ENCODE measurements at regions not wholly inside any gene's neighbourhood (a gene's known extent, or its start where the extent isn't known, plus 50 kb on each side); places are given as distances from the start of the nearest gene placed in this dataset.

DNA sequence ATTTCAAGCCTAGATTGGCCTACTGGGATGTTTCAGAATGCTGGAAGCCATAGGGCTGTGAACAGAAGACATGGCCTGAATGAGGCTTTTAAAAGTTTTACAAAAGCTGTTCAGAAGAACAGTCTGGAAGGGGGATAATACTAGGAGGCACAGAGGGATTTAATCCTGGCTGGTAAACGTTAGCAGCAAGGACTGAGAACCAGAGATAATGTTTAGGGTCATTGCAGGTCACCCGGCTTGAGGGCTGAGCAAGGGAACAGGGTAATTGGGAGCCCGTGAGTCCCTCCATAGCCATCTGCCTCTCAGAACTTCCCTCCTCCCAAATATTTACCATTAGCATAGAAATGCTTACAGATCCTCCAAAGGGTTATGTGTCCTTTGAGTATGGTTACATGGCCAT, 765.4 kb downstream of the TMEM182 start:
- Histone ChIP-seq H3K36me3 (ENCODE audit: control insufficient read depth in 2 of 4, insufficient read depth in 4 of 4, low read length in 3 of 4) (no peaks in the 10 kb centered on the region), H3K23ac (ENCODE audit: insufficient read length) (no peak overlapping the region), H4K20me1 (replicated peaks in 1 of 2; ENCODE audit: control insufficient read depth in 1 of 2, insufficient read depth in 2 of 2, low read length in 2 of 2) (no peaks in the 10 kb centered on the region), H2BK120ac (replicated peaks; ENCODE audit: low read depth, low read length) (no peak overlapping the region), H2BK20ac (ENCODE audit: low read length) (no peak overlapping the region), H2AFZ (ENCODE audit: low read length) (no peak overlapping the region), H3K79me1 (ENCODE audit: low read depth, low read length) (no peaks in the 10 kb centered on the region), H3K79me2 (ENCODE audit: control insufficient read depth in 1 of 2, insufficient read depth in 2 of 2, low read length in 2 of 2) (no peaks in the 10 kb centered on the region), H2BK15ac (ENCODE audit: low read length) (no peak overlapping the region), H3K4me2 (ENCODE audit: insufficient read depth in 1 of 2, low read depth in 2 of 2, low read length in 2 of 2) (no peak overlapping the region), H3K9me3 (ENCODE audit: insufficient read depth in 2 of 2, low read depth in 1 of 2, low read length in 1 of 2) (no peaks in the 10 kb centered on the region), H2BK5ac (ENCODE audit: low read depth, low read length) (no peak overlapping the region), H2BK12ac (ENCODE audit: low read depth, low read length) (no peak overlapping the region), H4K5ac (ENCODE audit: insufficient read length, low read depth, low read length) (no peak overlapping the region), H3K27me3 (replicated peaks in 1 of 4; ENCODE audit: control insufficient read depth in 3 of 4, extremely low read depth in 1 of 4, insufficient read depth in 3 of 4, low read length in 3 of 4) (no peaks in the 10 kb centered on the region), H4K91ac (replicated peaks; ENCODE audit: insufficient read length, low read length) (no peak overlapping the region), H3K4me1 (replicated peaks in 1 of 4; ENCODE audit: control insufficient read depth in 3 of 4, insufficient read depth in 4 of 4, low read length in 3 of 4) (no peaks in the 10 kb centered on the region), H4K8ac (ENCODE audit: extremely low read depth, insufficient read depth, low read length) (no peak overlapping the region), H3K23me2 (ENCODE audit: low read depth, low read length) (no peaks in the 10 kb centered on the region), H3K9ac (replicated peaks in 1 of 4; ENCODE audit: extremely low read depth in 1 of 4, low read depth in 3 of 4, low read length in 3 of 4) (no peak overlapping the region), H3K27ac (ENCODE audit: low read depth, low read length) (no peak overlapping the region), H3K4me3 (ENCODE audit: extremely low read depth in 1 of 4, insufficient read depth in 2 of 4, low read depth in 3 of 4, low read length in 4 of 4) (no peak overlapping the region), H3K56ac (replicated peaks; ENCODE audit: insufficient read length, low read depth, low read length) (no peak overlapping the region), H2AK5ac (ENCODE audit: low read depth, low read length) (no peak overlapping the region), H3K18ac (ENCODE audit: extremely low read depth, low read length) (no peak overlapping the region), H3K4ac (replicated peaks; ENCODE audit: insufficient read length, low read depth, low read length) (no peak overlapping the region), H3K14ac (ENCODE audit: insufficient read length) (no peak overlapping the region)
- ChIA-PET CTCF (ENCODE audit: partially characterized antibody) (interaction anchor here (1.4 kb wide), 1 partner anchor 28 kb away, joined by 5 read pairs; no protein-coding TSS in a partner anchor), POLR2A (ENCODE audit: partially characterized antibody) (no interaction called here)
- no peak for FAIRE-seq
- WGBS, 2 experiments (ENCODE audit: extremely low coverage in 1 of 2, insufficient coverage in 1 of 2, insufficient read length in 1 of 2, insufficient replicate concordance in 2 of 2, low coverage in 1 of 2, low lambda C conversion rate in 2 of 2, missing lambda C conversion rate in 1 of 2): 78% methylated on average over 3 of the region's 3 CpGs; no CpG with 5 or more reads in 1 of the 2 experiments
- no peak for DNase-seq (ENCODE audit: low read depth in 1 of 2, low spot score in 2 of 2)
- TF ChIP-seq CHD2 (IDR thresholded peaks at IDR 0.05; ENCODE audit: low read length) (no peak), RAD21 (IDR thresholded peaks at IDR 0.05 in 1 of 2, conservative IDR thresholded peaks at IDR 0.05 in 1 of 2; ENCODE audit: low read depth in 2 of 2, low read length in 2 of 2) (no peak), GTF2F1 (IDR thresholded peaks at IDR 0.05; ENCODE audit: borderline replicate concordance, low read depth, low read length) (no peak), BRCA1 (IDR thresholded peaks at IDR 0.05; ENCODE audit: low read depth, low read length) (no peak), KDM4A (IDR thresholded peaks at IDR 0.05; ENCODE audit: low read depth, low read length, severe bottlenecking) (no peak), KDM1A (IDR thresholded peaks at IDR 0.05; ENCODE audit: borderline replicate concordance, low read length) (no peak), BCL11A (IDR thresholded peaks at IDR 0.05; ENCODE audit: low read depth in 2 of 2, low read length in 2 of 2) (no peak), SP4 (IDR thresholded peaks at IDR 0.05; ENCODE audit: low read length) (no peak), CBX8 (IDR thresholded peaks at IDR 0.05; ENCODE audit: borderline replicate concordance, low read depth, low read length) (no peak), JUND (IDR thresholded peaks at IDR 0.05; ENCODE audit: low read length) (no peak), RXRA (IDR thresholded peaks at IDR 0.05; ENCODE audit: insufficient read depth, low read depth, low read length) (no peak), POLR2A (IDR thresholded peaks at IDR 0.05; ENCODE audit: control extremely low read depth in 1 of 2, low read depth in 2 of 2, low read length in 2 of 2) (no peak), ZNF274 (IDR thresholded peaks at IDR 0.05; ENCODE audit: borderline replicate concordance, extremely low read depth, low read length) (no peak), NANOG (IDR thresholded peaks at IDR 0.05; ENCODE audit: insufficient read depth, low read depth, low read length, poor library complexity, severe bottlenecking) (no peak), NRF1 (IDR thresholded peaks at IDR 0.05; ENCODE audit: low read depth, low read length) (no peak), POU5F1 (IDR thresholded peaks at IDR 0.05; ENCODE audit: low read depth, low read length) (no peak)
